ENCODE measurements at regions not wholly inside any gene's neighbourhood (a gene's known extent, or its start where the extent isn't known, plus 50 kb on each side); places are given as distances from the start of the nearest gene placed in this dataset.

- WGBS, 4 donors = 59 to 86% (median 72%) methylated on average over 3 of the region's 3 CpGs
- H3K4me1 ChIP-seq (replicated peaks in 1 of 2) = no peaks in the 10 kb centered on the region
- H3K27ac ChIP-seq = no peak overlapping the region
- H3K36me3 ChIP-seq (replicated peaks in 1 of 2) = no peaks in the 10 kb centered on the region
- DNase-seq = no peak
- TF ChIP-seq POLR2A (IDR thresholded peaks at IDR 0.05) (no peak), CTCF (IDR thresholded peaks at IDR 0.05) (no peak)
- H3K27me3 ChIP-seq = no peaks in the 10 kb centered on the region
- H3K4me3 ChIP-seq = no peak overlapping the region
- intact Hi-C loops (cut with DNase I) = no loop called here
- H3K9me3 ChIP-seq (replicated peaks in 1 of 3) = no peaks in the 10 kb centered on the region
Measured at GRCh38 chr6:141151710-141152417, 980.9 kb upstream of the GJE1 start.

- no peak for DNase-seq
- WGBS, 4 donors = 39 to 49% (median 47%) methylated on average over 2 of the region's 2 CpGs
- TF ChIP-seq CTCF (IDR thresholded peaks at IDR 0.05) (no peak), POLR2A (IDR thresholded peaks at IDR 0.05) (no peak)
- Histone ChIP-seq H3K4me1 (replicated peaks in 1 of 2) (no peaks in the 10 kb centered on the region), H3K27me3 (no peaks in the 10 kb centered on the region), H3K36me3 (replicated peaks in 1 of 2) (no peaks in the 10 kb centered on the region), H3K4me3 (no peak overlapping the region), H3K9me3 (replicated peaks in 1 of 3) (no peaks in the 10 kb centered on the region), H3K27ac (no peak overlapping the region)
- intact Hi-C loops (cut with DNase I) = no loop called here
Measured at GRCh38 chr6:141141870-141142269, 990.9 kb upstream of the GJE1 start.

- Histone ChIP-seq H3K4me1 (replicated peaks in 1 of 2) (no peaks in the 10 kb centered on the region), H3K27me3 (no peaks in the 10 kb centered on the region), H3K9me3 (replicated peaks in 1 of 3) (no peaks in the 10 kb centered on the region), H3K27ac (no peak overlapping the region), H3K4me3 (no peak overlapping the region), H3K36me3 (replicated peaks in 1 of 2) (no peaks in the 10 kb centered on the region)
- intact Hi-C loops (cut with DNase I) = no loop called here
- TF ChIP-seq CTCF (IDR thresholded peaks at IDR 0.05) (no peak), POLR2A (IDR thresholded peaks at IDR 0.05) (no peak)
- no peak for DNase-seq
Measured at GRCh38 chr6:141140905-141141304, 991.8 kb upstream of the GJE1 start.

GRCh38 chr6:141139461-141139860, 993.3 kb upstream of the GJE1 start:
- H3K4me3 ChIP-seq = no peak overlapping the region
- intact Hi-C loops (cut with DNase I) = no loop called here
- no peaks in the 10 kb centered on the region for H3K36me3 ChIP-seq (replicated peaks in 1 of 2)
- no peaks in the 10 kb centered on the region for H3K27me3 ChIP-seq
- no peaks in the 10 kb centered on the region for H3K9me3 ChIP-seq (replicated peaks in 1 of 3)
- WGBS, 4 donors = 89 to 94% (median 90%) methylated on average over 10 of the region's 10 CpGs
- TF ChIP-seq CTCF (IDR thresholded peaks at IDR 0.05) (no peak), POLR2A (IDR thresholded peaks at IDR 0.05) (no peak)
- no peak for DNase-seq
- no peaks in the 10 kb centered on the region for H3K4me1 ChIP-seq (replicated peaks in 1 of 2)
- H3K27ac ChIP-seq = no peak overlapping the region
